Activated CD4-positive, alpha-beta T cell treated with anti-CD3 and anti-CD28 coated beads, Interleukin-2, Interleukin-4, amounts not matched to agents 100 ng/mL and 50 ng/mL, durations not matched to agents 16 hours and 8 hours (primary cell): ENCODE measurements at regions not wholly inside any gene's neighbourhood (a gene's known extent, or its start where the extent isn't known, plus 50 kb on each side); places are given as distances from the start of the nearest gene placed in this dataset.
A peak's percentile ranks its signal among the peaks of the same experiment; 100 is the strongest.

Experiments
- DNase-seq: peaks from one replicate; pipeline ENCODE4 v3.0.0-alpha.2; 2020; ENCODE audit warnings: low spot score

DNA sequence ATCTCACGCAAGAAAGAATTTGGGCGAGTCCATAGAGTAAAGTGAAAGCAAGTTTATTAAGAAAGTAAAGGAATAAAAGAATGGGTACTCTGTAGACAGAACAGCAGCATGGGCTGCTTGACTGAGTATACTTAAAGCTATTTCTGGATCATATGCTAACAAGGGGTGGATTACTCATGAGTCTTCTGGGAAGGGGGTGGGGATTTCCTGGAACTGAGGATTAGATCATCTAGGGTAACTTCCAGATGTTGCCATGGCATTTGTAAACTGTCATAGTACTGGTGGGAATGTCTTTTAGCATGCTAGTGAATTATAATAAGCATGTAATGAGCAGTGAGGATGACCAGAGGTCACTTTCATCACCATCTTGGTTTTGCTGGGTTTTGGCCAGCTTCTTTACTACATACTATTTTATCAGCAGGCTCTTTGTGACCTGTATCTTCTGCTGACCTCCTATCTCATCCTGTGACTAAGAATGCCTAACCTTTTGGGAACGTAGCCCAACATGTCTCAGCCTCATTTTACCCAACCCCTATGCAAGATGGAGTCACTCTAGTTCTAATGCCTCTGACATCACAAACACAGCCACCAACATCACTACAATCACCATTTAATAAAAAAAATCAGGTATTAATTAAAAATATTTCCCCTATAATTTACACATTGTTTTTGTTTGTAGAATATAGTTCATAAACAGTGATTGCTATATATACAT, 890.7 kb upstream of the EPHA6 start:
- DNase-seq: peak; percentile 35

DNA sequence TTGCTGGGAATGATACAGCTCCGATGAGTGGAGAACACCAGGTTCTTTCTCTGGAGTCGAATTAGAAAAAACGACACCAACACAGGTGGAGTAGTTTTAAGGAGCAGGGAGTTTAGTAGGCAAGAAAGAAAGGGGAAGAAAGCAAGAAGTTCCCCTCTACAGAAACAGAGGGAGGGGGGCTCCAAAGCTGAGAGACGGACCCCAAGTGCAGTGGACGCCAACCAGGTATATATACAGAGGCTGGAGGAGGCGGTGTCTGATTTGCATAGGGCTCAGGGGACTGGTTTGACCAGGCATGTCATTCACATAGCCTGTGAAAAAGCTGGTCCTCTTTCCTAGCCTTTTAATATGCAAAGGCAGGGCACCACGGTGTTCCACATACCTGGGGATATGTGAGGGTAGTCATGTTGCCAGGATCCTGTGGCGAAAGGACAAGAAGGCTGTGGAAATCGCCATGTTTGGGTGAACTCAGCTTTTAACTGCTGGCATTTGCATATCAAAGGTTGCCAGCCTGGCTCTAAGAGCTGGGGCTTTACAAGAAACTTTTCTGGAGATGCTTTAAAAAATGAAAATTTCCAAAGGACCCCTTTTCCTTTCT, 887.4 kb upstream of the EPHA6 start:
- no peak for DNase-seq

DNA sequence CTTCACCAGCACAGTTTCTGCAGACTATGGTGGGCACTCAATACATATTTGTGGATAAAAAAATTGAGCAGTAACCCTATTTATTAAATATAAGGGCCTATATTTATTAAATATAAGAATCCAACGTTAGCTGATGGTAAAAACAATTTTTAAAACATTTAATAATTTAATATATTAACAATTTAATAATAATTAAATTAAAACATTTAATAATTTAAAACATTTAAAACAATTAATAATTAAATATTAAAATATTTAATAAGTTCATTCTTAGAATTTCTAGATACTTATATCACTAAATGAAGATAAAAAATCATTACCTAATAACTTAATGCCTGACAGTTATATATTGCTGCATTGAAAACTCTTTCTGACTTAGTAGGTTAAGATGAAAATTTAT, 880.2 kb upstream of the EPHA6 start:
- no peak for DNase-seq

GRCh38 chr3:95939235-95939809, 875.1 kb upstream of the EPHA6 start:
- DNase-seq: no peak

GRCh38 chr3:95965704-95966336, 848.6 kb upstream of the EPHA6 start:
- DNase-seq: no peak

DNA sequence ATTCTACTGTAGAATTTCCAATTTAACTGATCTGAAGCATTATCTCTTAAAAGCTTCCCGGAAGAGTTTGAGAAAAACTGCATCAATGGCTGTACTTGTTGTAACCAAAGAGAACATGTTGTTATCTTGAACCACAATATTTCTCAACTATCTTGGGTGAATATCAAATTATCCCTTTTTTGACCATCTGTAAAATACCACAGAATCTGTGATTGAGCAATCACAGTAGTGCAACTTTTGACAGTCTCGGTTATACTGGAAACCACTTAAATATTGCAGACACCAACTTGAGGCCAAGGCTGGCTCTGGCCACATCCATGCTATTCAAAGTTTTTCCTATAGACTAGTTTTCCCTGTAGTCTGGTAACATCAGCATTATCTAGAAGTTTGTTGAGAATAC, 842.8 kb upstream of the EPHA6 start:
- DNase-seq: no peak

DNA sequence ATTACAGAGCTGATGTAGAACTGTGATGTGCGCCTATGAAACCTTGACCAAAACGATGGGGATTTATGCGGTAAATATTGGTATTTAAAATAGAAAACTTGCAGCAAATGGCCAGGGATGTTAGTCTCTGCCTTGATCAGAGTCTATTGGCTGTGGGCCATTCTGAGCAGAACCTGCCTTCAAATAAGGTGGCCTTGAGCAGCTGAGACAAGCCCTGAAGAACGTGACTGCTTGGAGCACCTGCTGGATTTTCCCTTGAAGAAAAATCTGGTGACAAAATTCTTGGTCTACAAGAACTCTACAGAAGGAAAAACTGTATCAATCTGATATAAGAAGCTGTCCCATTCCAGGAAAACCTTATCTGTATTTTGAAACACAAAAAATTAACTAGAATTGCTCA, 820.1 kb upstream of the EPHA6 start:
- no peak for DNase-seq

DNA sequence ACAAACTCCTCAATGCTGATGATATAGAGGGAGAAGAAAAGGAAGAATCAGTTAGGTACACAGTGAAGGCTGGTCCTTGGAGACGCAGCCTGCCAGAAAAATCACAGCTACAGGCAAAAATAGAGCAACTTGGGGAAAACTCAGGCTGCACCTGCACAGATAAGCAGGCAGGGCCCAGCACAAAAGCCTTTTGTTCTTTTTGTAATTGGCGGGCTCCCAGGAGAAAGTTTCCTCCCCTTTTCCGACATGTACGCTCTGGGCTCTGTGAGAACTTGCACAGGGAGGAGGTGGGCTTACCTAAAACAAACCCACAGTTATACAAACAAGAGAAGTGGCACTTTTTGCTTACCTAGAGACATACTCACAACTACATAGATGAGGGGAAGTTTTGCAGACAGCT, 813.4 kb upstream of the EPHA6 start:
- no peak for DNase-seq

DNA sequence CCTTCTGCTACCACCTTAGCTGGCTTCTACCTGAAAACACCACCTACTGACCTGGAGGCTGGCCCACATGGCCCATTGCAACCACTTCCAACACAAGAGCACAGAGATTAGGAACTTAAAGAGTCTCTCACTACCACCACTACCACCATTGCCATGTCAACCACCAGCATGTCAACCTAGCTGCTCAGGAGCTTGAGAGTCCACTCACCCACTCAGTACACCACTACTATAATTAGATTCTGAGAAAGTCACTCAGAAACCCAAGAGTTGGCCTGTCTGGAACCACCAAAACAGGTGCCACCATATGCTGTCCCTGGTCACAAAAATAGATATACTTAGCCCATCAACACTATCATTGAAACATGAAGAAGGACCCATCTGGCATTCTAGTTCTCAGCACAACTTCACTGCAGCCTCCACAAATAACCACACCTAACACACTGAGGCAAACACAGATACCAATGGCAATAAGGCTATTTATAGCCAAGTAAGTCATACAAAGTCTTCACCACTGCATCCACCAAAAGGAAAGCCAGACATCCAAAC, 806.7 kb upstream of the EPHA6 start:
- no peak for DNase-seq

DNA sequence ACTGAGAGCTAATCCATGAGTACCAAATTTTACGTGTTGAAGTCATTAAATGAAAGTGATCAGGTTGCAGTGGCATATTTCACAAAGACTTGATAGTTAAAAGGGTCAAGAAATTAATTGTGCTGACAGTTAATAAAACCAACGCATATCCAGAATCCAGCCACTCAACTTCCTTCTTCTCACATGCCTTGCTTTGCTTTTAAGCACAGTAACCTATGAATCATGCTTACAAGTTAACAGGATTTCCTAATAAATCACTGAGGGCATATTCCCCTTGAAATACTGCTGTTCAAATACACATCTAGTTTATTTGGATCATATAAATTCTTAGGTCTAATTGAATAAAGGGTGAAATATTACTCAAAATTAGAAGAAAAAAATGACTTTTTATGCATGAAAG, 801.5 kb upstream of the EPHA6 start:
- no peak for DNase-seq

GRCh38 chr3:96017556-96017955, 796.8 kb upstream of the EPHA6 start:
- DNase-seq: no peak

DNA sequence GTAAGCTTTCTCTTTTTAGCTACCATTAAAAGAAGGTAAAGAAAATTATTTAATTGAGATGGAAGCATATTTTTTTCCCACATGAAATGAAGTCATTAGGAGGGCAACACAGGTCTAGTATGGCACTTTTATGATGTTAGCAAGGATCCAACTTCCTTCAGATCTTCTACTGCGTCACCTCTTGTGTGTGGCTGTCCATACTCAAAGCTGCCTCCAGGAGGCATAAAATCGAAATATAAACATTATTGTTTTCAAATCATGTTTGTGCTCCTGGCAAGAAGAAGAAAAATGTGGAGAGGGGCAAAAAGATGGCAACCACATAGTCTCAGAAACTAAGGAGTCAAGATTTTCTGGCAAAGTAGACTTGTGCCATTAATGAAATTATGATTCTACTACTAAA, 791.7 kb upstream of the EPHA6 start:
- DNase-seq: no peak

DNA sequence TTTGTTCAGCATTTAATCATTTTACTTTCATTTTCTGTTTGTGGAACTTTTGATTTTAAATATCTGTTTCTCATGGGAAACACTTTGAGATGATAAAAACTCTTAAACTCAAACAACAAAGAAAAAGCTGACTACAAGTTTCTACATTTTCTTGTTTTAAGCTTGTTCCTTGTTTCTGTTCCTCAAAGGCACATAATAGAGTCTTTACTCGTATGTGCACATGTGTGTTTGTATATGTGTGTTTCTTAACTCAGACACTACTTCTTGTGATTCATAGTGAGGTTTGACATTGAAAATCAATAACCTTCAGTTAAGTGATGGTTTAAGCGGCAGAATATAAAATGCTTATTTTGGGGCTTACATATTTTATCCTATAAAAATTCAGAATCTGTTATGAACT, 786.7 kb upstream of the EPHA6 start:
- no peak for DNase-seq

GRCh38 chr3:96039632-96040031, 774.8 kb upstream of the EPHA6 start:
- DNase-seq: no peak

GRCh38 chr3:96059301-96059700, 755.1 kb upstream of the EPHA6 start:
- DNase-seq: no peak

DNA sequence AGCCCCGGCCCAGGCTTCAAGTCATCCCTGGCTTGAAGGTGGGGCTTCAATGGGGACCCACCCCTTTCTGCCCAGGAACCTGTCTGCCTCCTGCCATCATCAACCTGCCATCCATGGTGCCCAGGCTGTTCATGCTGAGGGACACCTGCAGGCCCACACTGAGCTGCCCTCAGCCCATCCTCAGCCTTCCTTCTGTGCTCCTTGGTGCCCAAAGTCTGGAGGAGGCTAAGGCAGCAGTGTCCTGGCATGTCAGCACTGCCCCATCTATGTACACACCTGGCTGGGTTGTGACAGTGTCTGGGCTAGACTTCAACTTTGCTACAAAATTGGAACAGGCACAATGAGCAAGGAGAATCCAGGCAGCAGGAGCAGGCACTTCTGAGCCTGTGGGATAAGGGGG, 745.3 kb upstream of the EPHA6 start:
- no peak for DNase-seq

GRCh38 chr3:96070678-96071077, 743.7 kb upstream of the EPHA6 start:
- no peak for DNase-seq

- no peak for DNase-seq
These were observed 743.3 kb upstream of the EPHA6 start for GRCh38 chr3:96071097-96071496.

GRCh38 chr3:96072226-96072625, 742.2 kb upstream of the EPHA6 start:
- no peak for DNase-seq

- DNase-seq: no peak
These were observed 730.8 kb upstream of the EPHA6 start for GRCh38 chr3:96083610-96084009.

DNA sequence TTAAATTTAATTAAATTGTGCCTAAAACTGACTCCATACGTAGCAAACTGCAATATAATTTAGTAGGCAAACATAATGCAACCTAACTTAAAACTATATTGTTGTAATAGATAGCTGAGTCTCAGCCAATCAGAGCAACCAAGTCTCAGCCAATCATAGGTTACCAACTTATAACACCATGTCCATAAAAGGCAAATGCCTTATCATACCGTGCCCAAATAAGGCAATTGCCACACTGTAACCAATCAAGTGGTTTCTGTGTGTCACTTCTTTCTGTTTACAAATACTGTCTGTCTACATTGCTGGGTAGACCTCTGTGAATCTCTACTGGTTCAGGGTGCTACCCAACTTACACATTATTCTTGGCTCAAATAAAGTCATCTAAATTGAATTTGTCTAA, 728.4 kb upstream of the EPHA6 start:
- no peak for DNase-seq

DNA sequence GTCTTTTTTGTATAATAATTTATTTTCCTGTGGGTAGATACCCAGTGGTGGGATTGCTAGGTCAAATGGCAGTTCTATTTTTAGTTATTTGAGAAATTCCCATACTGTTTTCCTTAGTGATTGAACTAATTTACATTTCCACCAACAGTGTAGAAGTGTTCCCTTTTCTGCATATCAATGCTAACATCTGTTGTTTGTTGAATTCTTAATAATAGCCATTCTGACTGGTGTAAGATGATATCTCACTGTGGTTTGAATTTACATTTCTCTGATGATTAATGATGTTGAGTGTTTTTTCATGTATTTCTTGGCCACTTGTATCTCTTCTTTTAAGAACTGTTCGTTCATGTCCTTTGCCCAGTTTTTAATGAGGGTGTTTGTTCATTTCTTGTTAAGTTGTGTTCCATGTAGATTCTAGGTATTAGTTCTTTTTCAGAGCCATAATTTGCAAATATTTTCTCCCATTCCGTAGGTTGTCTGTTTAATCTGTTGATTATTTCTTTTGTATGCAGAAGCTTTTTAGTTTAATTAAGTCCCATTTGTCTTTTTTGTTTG, 713.3 kb upstream of the EPHA6 start:
- DNase-seq: no peak

DNA sequence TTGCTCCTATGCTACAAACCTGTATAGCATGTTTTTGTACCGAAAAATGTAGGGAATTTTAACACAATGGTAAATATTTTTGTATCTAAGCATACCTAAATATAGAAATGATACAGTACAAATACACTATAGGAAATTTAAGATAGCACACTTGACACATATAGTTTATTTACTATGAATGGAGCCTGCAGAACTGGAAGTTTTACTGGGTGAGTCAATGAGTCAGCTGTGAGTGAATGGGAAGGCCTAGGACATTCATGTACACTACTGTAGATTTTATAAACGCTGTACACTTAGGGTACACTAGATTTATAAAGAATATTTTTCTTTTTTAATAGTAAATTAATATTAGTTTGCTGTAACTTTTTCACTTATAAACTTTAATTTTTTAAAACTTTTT, 707.7 kb upstream of the EPHA6 start:
- no peak for DNase-seq
